GM18519 (cell line): ENCODE measurements at regions not wholly inside any gene's neighbourhood (a gene's known extent, or its start where the extent isn't known, plus 50 kb on each side); places are given as distances from the start of the nearest gene placed in this dataset.
"Not testable (repeated sequence)": the region's sequence is repeated elsewhere in the genome, so short reads cannot be mapped to it uniquely, and the experiment has no call there.

Experiments
- ATAC-seq: cut with Tn5 transposase; IDR thresholded peaks from one replicate; pipeline ENCODE4 v1.9.1; 2021; ENCODE audit warnings: mild to moderate bottlenecking, moderate library complexity; ENCODE audit not compliant: unreplicated experiment, low FRiP score

DNA sequence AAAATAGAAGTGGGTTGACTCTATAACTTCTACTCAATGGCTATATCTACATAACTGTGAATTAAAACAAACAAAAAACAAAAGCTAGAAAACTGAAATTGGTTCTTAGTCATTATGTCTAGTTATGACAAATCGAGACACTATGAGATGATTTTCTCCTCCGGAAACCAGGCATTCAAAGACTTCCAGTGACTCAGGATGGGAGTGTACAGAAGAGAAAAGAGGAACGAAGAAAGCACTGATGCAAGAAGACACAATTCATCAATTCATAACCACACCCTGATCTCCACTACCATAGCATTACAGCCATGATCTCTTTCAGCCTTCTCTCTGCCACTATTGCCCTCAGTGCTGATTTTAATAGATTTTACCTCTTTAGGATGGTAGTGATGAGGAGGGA lies 253.6 kb downstream of the CBLL2 start:
- ATAC-seq, result peak; percentile 99

DNA sequence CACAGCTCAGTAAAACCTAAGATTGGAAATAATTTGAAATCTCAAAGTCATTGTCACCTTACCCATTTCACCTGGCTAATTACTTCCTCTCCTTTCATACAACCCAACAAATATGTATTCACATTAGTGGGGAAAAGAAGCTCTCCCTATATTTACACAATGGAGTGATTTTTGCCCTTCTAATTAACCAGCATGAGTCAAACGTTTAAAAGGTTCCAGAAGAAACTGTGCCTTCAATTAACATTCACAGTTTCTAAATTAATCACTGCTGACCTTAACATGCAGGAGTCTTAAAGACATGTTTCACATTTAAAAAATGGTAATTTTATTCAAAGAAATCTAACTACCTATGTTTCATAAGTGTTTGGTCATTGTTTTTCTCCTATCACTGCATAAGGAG lies 254.6 kb downstream of the CBLL2 start:
- ATAC-seq, result no peak

DNA sequence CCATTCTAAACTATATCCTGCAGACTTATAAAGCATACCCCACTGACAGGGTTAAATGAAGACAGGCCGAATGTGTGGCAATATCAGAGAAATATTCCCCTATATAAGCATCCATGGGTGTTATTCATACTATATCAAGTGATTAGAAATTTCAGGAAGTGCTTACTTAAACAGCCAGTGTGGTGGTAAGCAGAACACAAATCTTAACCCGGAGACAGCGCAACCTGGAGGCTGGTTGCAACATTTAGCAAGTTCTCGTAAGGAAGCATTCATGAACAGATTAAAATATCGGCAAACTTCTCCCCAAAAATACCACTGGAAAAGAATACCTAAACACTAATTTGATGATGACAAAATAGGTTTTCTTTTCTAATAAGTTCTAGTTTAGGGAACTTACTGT lies 261.2 kb downstream of the CBLL2 start:
- no peak for ATAC-seq

DNA sequence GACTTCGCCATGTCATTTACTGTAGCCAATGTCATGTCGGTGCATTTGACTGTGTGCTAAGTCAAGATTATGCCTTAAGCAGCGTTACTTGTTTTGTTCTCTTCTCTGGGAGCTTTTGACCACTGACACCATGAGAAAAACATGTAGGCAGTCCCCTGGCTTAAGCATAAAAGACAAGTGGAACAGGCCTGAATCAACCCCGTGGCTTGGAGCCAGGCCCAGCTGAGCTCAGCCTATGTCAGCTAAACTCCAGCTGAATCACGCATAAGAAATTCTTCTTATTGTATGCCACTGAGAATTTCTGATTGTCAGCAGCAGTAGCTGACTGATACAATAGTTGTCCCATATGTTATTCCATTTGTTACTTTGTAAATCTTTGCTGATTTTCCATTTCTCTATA lies 261.9 kb downstream of the CBLL2 start:
- no peak for ATAC-seq

DNA sequence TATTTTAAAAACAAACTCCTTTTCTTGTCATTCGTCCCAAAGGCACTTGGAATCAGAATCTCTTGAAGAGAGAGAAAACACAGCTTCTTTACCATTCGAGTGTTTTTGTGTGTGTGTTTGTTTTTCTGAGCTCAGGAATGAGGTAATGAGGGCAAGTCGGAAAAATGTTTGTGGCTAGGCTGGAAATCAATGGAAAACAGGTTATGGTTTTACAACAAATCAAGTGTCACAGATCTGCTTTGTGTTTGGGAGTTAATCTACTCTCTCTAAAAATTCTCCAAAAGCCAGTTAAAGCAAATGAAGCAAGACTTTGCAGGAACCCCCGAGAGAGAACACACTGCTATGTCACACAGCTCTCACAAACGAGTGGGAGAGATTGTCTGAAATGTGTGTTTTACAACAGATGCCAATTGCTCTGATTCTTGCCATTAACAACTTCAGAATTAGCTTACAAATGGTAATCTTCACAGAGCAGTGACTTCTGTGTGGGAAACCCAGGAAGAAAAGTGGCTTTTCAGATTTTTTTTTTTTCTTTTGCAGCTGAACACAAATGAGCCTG lies 264.1 kb downstream of the CBLL2 start:
- ATAC-seq, result no peak

DNA sequence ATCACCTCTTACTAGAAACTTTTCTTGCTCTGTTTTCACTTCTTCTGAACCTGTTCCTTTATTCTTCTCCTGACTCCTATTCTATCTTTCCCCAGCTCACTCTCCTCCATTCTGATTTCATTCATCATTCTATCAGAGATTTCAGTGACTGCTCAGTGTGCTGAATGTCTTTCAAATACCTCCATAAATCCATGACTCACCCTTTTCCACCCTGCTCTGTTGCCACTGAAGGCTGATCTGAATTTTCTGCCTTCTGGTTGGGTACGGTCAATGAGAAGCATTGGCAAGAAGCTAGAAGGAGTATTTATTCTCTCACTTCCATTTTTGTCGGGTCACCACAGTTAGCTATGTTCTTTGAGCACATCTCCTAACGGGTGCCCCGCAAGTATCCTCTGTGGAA lies 265.9 kb downstream of the CBLL2 start:
- no peak for ATAC-seq

DNA sequence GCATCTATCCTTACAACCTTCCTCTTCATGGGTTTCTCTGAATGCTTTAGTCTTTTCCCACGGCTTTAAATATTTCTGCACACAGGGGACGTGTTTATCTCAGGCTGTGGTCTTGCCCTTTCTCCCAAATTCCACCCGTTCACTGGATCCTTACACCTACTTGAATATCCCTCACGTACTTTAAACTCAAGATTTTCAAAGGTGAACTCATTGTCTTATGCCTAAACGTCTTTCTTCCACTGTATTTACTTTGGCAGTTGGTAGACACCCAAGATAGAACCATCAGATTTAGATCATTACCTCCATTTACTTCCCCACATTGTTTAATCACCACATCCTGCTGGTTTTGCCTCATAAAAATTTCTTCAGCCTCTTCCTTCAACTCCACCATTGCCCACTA lies 269.2 kb downstream of the CBLL2 start:
- no peak for ATAC-seq

DNA sequence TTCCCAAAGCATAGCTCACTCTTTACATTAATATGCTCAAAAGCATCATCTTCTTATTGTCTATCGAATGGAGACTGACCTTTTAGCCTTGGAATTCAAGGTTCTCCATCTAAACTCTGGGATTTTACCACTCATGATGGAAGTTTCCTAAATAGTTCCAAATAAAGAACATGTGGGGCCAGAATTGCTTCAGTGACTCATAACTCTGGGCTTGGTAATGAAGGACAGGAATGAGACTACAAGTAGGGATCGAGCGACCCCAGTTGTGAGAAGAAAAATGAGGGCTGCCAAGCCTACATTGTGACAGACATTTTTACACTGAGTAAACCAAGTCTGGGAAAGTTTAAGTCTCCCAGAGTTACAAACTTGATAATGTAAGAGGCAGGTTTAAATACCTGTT lies 269.9 kb downstream of the CBLL2 start:
- ATAC-seq, result no peak

DNA sequence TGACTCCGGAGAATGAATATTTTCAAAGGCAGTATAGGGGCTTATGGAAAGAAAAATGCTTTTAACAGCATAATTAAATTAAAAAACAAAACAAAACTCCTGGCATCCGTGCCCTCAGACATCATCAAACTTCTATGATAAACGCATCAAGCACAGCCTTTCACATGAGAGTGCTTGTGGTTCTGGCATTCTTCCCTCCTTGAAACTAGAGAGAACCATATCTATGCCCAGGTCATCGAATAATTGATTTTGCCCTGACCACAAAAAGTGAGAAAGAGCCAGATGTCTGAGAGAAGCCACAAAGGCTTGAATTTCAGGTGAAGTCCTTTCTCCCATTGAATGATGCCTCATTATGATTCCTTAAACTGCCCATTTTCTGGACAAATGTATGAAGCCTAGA lies 286.8 kb downstream of the CBLL2 start:
- ATAC-seq, result no peak

DNA sequence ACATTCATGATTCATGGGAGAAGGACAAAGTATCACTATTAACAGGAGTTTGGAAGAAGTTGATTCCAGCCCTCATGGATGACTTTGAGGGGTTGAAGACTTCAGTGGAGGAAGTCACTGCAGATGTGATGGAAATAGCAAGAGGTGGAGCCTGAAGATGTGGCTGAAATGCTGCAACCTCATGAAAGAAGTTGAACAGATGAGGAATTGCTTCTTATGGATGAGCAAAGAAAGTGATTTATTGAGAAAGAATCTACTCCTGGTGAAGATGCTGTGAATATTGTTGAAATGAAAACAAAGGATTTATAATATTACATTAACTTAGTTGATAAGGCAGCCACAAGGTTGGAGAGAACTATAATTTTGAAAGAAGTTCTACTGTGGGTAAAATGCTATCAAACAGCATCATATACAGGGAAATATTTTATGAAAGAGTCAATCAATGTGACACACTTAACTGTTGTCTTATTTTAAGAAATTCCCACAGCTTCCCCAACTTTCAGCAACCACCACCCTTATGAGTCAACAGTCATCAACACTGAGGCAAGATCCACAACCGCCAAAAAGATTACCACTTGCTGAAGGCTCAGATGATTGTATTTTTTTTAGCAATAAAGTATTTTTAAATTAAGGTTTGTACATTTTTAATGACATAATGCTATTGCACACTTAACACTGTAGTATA lies 302.6 kb downstream of the CBLL2 start:
- no peak for ATAC-seq

DNA sequence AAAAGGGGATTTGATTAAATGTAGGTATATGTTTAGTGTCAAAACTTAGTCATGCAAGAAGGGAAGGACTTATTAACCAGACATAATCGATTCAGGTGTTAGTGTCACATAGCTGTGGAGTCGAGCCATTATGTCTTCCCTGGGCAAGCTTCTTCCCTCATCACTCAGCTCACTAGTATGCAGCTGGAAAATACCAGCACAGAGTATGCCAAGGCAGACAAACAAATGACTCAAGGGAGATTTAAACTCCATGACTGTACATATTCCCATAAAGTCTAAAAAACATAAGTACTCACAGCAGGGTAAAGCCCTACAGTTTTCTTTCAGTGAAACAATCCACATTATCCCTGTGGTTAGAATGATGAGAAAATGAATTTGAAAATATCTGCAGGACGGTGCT lies 304.5 kb downstream of the CBLL2 start:
- no peak for ATAC-seq

DNA sequence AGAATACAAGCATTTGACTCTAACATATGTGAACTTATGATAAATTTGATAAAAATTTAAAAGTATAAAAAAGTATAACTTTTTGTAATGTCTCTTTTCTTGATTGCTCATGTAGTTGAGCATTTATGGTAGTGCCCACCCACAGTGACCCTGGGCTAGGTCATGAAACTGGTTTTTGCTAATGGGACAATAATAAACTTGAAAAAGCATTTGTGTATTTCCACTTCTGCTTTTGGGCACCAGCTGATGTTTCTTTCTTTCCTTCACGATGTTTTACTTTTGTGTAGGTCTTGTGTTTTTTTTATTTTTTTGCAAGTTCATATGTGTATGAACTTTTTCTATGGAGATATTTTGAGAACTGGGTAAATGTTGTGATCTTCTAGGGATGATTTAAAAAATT lies 313.1 kb downstream of the CBLL2 start:
- no peak for ATAC-seq

DNA sequence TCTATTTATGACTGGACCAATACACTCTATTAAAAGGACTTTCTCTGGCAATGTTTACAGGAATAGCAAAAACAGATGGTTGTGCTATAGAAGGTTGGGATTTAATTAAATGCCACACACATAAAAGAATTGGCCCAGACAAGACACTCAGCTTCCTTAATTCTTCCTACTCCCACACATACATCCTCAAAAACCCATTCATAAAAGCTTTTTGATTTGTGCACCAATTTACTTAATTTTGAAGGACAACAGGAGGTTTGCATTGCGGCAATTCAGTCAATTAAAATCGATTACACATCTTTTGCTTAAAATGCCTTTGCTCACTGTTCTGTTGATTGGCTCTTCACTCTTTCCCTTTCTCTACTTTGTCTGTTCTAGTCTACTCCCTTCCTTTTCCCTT lies 317.1 kb downstream of the CBLL2 start:
- no peak for ATAC-seq

DNA sequence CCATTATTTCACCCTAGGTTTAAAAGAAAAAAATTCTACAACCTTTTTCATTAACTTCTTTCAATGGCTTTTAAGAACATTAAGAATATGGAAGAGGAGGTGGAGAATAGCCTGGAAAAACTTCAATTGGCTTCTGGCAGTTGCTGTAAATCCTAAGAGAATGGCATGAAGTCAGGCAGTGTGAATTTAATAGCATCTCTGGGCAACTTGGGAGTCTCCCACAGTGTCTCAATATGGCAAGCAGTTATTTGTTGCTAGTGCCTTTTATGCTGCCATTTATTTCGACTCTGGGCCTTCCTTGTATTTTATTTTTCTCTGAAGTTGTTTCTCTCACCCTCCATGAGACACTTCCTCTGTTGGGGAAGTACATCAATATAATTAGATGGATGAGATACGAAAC lies 322.1 kb downstream of the CBLL2 start:
- no peak for ATAC-seq

DNA sequence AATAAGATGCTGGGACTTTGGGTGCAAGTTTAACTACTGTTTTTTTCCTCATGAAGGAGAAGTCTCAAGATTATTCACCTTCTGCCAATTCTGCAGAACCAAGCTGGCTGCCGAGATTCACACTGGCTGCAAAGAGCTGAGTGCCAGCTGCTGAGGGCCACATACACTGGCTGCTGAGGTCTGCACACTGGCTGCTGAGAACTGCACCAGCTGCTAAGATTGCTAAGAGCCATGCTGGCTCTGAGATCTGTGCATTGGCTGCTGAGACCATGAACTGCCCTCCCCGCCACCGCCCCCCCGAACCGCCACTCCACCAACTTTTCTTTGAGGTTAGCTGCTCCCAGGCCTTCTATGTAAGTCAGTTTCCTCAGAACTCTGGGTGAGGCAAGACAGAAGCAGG lies 330.3 kb downstream of the CBLL2 start:
- ATAC-seq, result no peak

DNA sequence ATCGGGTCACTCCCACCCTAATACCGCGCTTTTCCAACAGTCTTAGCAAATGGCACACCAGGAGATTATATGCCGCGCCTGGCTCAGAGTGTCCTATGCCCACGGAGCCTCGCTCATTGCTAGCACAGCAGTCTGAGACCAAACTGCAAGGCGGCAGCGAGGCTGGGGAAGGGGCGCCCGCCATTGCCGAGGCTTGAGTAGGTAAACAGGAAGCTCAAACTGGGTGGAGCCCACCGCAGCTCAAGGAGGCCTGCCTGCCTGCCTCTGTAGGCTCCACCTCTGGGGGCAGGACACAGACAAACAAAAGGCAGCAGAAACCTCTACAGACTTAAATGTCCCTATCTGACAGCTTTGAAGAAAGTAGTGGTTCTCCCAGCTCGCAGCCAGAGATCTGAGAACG lies 336.7 kb downstream of the CBLL2 start:
- not testable (repeated sequence) for ATAC-seq

DNA sequence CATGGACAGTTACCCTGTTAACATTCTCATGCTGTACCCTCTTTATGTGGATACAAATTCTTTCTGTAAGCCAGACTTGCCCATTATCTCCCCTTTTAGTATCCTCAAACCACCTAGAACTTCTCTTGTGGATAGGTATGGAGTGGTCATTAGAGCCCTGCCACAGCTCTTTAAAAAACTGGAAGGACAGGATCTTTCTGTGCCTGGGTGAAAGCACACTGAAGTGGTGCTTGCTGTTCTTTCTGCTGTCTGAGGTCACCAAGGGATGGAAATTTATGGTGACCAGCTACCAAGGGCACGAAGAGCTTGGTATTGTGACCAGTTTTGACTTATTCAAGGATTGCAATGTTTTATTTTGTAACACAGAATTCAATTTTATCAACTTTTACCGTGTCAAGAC lies 344.2 kb downstream of the CBLL2 start:
- ATAC-seq, result no peak

DNA sequence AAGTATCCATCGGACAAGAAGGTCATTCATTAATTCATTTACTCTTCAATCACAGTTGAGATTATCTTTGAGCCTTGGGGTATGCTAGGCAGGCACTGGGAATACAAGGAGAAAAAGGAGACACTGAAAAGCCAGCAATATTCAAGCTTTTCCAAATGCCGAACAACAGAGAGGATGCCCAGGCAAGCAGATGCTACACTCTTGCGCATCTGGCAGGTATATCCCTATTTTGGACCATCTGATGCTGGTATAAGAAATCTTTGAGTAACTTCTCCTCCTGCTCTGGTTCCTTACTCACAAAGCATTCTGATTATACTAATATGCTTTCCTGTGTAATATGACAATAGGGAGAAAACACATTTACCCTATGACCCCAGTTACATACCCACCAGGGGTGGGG lies 354.9 kb downstream of the CBLL2 start:
- no peak for ATAC-seq

DNA sequence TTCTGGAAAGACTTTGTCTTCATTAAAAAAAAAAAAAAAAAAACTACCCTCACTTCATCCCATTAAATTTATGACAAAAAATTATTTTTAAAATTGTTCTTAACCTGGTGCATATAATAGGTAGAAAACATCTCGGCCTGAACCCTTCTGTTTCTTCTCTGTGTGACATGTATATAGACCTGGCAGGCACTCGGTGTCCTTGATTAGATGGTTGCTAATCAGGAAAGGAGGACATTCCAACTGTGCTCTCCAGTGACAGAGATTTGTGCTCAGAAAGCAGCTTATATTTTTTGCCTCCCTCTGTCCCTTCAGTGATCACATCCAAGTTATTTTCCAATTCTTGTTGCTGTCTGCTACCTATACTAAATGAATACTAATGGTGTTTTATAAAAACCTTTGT lies 355.6 kb downstream of the CBLL2 start:
- ATAC-seq, result no peak

DNA sequence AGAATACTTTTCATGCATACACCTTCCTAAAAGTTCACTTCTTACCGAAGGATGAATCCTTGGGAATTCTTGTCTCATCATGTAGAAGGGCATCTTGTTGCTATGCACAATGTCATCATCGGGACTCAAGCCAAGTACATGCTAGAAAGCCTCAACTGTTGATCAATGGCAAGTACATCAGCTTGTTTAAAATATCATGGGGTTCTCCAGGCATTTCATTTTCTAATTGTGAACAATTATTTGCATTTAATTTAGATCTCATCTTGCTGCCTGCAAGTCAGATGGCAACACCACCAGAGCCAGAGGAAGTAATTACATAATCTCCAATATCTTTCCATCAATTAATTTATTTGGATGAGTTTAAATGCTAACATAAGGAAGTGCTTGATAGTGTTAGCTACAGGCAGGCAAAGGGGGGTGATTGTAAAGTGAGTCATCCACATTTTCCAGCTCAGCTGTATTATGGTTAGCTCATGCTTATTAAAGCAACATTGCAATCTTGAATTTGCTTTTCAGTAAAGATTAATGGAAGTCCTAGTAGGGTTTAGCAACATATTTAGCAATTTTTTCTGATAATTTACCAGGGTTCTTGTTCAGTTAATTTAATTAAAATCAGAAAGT lies 356.5 kb downstream of the CBLL2 start:
- no peak for ATAC-seq

DNA sequence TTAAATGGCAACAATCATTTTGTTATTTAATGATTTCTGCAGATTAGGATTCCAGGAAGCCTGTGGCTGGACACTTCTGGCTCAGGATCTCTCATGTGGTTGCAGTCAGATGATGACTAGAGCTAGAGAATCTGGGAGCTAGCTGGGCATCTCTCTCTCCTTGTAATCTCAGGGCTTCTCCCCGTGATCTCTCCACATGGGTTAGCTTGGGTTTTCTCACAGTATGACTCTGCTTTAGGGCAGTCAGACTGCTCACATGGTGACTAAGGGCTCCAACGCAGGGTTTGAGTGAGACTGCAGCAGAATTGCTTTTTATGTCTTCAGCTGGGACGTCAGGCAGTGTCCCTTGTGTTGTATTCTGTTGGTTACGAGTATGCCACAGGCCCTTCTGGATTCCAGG lies 361.4 kb downstream of the CBLL2 start:
- ATAC-seq, result no peak

DNA sequence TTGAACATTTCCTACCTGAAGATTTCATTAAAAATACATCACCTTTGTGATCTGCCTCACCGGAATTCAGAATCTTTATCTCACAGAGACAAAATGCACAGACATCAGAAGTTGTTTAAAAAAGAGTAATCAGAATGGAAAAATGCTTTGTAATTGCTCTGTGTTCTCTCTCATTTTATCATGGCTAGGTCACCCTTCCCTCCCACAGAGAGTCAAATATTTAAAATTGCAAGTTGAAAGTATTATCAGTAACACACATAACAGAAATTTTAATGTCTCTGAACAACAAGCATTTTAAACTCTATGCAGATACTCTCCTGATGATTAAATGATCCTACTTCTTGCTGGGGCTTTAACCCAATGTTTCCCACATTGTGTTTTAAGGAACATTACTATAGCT lies 362.0 kb downstream of the CBLL2 start:
- no peak for ATAC-seq
